Upper lobe of right lung (tissue), 1 donor: ENCODE measurements at regions not wholly inside any gene's neighbourhood (a gene's known extent, or its start where the extent isn't known, plus 50 kb on each side); places are given as distances from the start of the nearest gene placed in this dataset.

Source experiments
- ATAC-seq: fragments of 200-7000 bp; cut with Tn5 transposase; one replicate; pipeline ENCODE4 v1.9.1; 2020; ENCODE audit warnings: mild to moderate bottlenecking, moderate library complexity
- DNase-seq: peaks from one replicate; pipeline ENCODE4 v3.0.0-alpha.2; 2020
- H3K27ac ChIP-seq: fragments of 200-600 bp; one replicate; pipeline ENCODE4 v1.8.0; 2022
- H3K27me3 ChIP-seq: fragments of 200-600 bp; one replicate; pipeline ENCODE4 v1.8.0; 2022; ENCODE audit warnings: mild to moderate bottlenecking
- H3K36me3 ChIP-seq: fragments of 200-600 bp; one replicate; pipeline ENCODE4 v1.8.0; 2022
- H3K4me1 ChIP-seq: fragments of 200-600 bp; one replicate; pipeline ENCODE4 v1.8.0; 2022
- H3K4me3 ChIP-seq: fragments of 200-600 bp; one replicate; pipeline ENCODE4 v1.8.0; 2022; ENCODE audit warnings: mild to moderate bottlenecking
- H3K9me3 ChIP-seq: fragments of 200-600 bp; one replicate; pipeline ENCODE4 v1.8.0; 2022
- CTCF ChIP-seq: fragments of 200-600 bp; IDR thresholded peaks from one replicate; pipeline ENCODE4 v1.8.0; 2022; ENCODE audit warnings: antibody characterized with exemption
- intact Hi-C: fragments of 100-400 bp; cut with DNase I; formaldehyde crosslinking; loops from one replicate; pipeline ENCODE4 v1.11.0; 2022
- donor health status: DM: no; HTN: yes; CAD: no; lungs with severe emphysema.

- intact Hi-C loops: no loop called here
- H3K36me3 ChIP-seq: no peaks in the 10 kb centered on the region
- no peak for TF ChIP-seq CTCF
- H3K9me3 ChIP-seq: no peaks in the 10 kb centered on the region
- H3K4me1 ChIP-seq: no peaks in the 10 kb centered on the region
- H3K27ac ChIP-seq: no peak overlapping the region
- H3K27me3 ChIP-seq: no peaks in the 10 kb centered on the region
- DNase-seq: no peak
- no peak overlapping the region for H3K4me3 ChIP-seq
- no peak for ATAC-seq
Observed at GRCh38 chr13:74825938-74826246, 656.1 kb downstream of the TBC1D4 start.

GRCh38 chr13:74825152-74825937, 656.6 kb downstream of the TBC1D4 start:
- H3K9me3 ChIP-seq: no peaks in the 10 kb centered on the region
- H3K4me3 ChIP-seq: no peak overlapping the region
- H3K4me1 ChIP-seq: no peaks in the 10 kb centered on the region
- ATAC-seq (no peak), DNase-seq (no peak)
- H3K36me3 ChIP-seq: no peaks in the 10 kb centered on the region
- H3K27ac ChIP-seq: no peak overlapping the region
- no peak for TF ChIP-seq CTCF
- intact Hi-C loops: no loop called here
- H3K27me3 ChIP-seq: no peaks in the 10 kb centered on the region

GRCh38 chr13:74820809-74821208, 661.2 kb downstream of the TBC1D4 start:
- Histone ChIP-seq H3K4me3 (no peak overlapping the region), H3K36me3 (no peaks in the 10 kb centered on the region), H3K4me1 (no peaks in the 10 kb centered on the region), H3K27ac (no peak overlapping the region), H3K27me3 (no peaks in the 10 kb centered on the region), H3K9me3 (no peaks in the 10 kb centered on the region)
- TF ChIP-seq CTCF: no peak
- ATAC-seq: no peak
- DNase-seq: no peak
- intact Hi-C loops: no loop called here

GRCh38 chr13:74819549-74819948, 662.4 kb downstream of the TBC1D4 start:
- TF ChIP-seq CTCF: no peak
- intact Hi-C loops: no loop called here
- no peaks in the 10 kb centered on the region for H3K36me3 ChIP-seq
- H3K4me1 ChIP-seq: no peaks in the 10 kb centered on the region
- H3K27ac ChIP-seq: no peak overlapping the region
- ATAC-seq (no peak), DNase-seq (no peak)
- H3K4me3 ChIP-seq: no peak overlapping the region
- H3K9me3 ChIP-seq: no peaks in the 10 kb centered on the region
- no peaks in the 10 kb centered on the region for H3K27me3 ChIP-seq

- intact Hi-C loops: no loop called here
- no peak overlapping the region for H3K4me3 ChIP-seq
- DNase-seq: no peak
- TF ChIP-seq CTCF: no peak
- H3K36me3 ChIP-seq: no peaks in the 10 kb centered on the region
- no peaks in the 10 kb centered on the region for H3K9me3 ChIP-seq
- H3K27me3 ChIP-seq: no peaks in the 10 kb centered on the region
- H3K4me1 ChIP-seq: no peaks in the 10 kb centered on the region
- no peak overlapping the region for H3K27ac ChIP-seq
- ATAC-seq: no peak
Observed at GRCh38 chr13:74816737-74817136, 665.2 kb downstream of the TBC1D4 start.

GRCh38 chr13:74796157-74796556, 662.0 kb upstream of the KLF12 start:
- Histone ChIP-seq H3K27me3 (peaks cover 4% of the 10 kb centered on the region), H3K27ac (no peak overlapping the region), H3K4me3 (no peak overlapping the region), H3K4me1 (no peaks in the 10 kb centered on the region), H3K36me3 (no peaks in the 10 kb centered on the region), H3K9me3 (no peaks in the 10 kb centered on the region)
- TF ChIP-seq CTCF: no peak
- no peak for DNase-seq
- ATAC-seq: no peak
- intact Hi-C loops: no loop called here
